ENCODE measurements at regions not wholly inside any gene's neighbourhood (a gene's known extent, or its start where the extent isn't known, plus 50 kb on each side); places are given as distances from the start of the nearest gene placed in this dataset.
"Not testable (repeated sequence)": the region's sequence is repeated elsewhere in the genome, so short reads cannot be mapped to it uniquely, and the experiment has no call there.

DNA sequence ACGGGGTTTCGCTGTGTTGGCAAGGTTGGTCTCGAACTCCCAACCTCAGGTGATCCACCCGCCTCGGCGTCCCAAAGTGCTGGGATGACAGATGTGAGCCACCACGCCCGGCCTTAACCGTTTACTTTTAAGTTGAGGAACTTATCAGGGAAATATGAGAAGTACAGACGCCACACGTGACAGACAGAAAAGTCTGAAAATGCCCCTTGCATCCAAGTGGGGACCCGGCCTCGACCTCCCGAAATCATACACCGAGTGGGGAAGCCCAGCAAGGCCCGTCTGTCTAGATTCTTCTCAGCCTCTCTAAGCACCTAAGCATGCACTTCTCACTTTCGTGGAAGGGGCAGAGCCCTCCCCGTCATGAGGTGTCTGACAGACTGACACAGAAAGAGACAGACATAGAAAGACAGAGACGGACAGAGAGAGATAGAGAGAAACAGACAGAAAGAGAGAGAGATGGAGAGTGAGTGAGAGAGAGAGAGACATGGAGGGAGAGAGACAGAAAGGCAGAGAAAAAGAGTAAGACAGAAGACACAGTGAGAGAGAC is 107.3 kb upstream of the ANKRD30BL start:
- Histone ChIP-seq H3K4me3 (replicated peaks; ENCODE audit: insufficient read depth, low read length) (no peak overlapping the region), H3K27me3 (ENCODE audit: insufficient read depth, poor library complexity, severe bottlenecking) (peaks cover 14% of the 10 kb centered on the region), H3K27ac (replicated peaks) (no peak overlapping the region)
- DNase-seq (ENCODE audit: low read depth in 1 of 2, low spot score in 1 of 2): no peak
- TF ChIP-seq GABPA (IDR thresholded peaks at IDR 0.05; ENCODE audit: low read depth): no peak
- TF ChIP-seq, protein P1, sequence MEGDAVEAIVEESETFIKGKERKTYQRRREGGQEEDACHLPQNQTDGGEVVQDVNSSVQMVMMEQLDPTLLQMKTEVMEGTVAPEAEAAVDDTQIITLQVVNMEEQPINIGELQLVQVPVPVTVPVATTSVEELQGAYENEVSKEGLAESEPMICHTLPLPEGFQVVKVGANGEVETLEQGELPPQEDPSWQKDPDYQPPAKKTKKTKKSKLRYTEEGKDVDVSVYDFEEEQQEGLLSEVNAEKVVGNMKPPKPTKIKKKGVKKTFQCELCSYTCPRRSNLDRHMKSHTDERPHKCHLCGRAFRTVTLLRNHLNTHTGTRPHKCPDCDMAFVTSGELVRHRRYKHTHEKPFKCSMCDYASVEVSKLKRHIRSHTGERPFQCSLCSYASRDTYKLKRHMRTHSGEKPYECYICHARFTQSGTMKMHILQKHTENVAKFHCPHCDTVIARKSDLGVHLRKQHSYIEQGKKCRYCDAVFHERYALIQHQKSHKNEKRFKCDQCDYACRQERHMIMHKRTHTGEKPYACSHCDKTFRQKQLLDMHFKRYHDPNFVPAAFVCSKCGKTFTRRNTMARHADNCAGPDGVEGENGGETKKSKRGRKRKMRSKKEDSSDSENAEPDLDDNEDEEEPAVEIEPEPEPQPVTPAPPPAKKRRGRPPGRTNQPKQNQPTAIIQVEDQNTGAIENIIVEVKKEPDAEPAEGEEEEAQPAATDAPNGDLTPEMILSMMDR (IDR thresholded peaks at IDR 0.05; ENCODE audit: insufficient read depth, low read length): no peak
- TF ChIP-seq, protein P2, sequence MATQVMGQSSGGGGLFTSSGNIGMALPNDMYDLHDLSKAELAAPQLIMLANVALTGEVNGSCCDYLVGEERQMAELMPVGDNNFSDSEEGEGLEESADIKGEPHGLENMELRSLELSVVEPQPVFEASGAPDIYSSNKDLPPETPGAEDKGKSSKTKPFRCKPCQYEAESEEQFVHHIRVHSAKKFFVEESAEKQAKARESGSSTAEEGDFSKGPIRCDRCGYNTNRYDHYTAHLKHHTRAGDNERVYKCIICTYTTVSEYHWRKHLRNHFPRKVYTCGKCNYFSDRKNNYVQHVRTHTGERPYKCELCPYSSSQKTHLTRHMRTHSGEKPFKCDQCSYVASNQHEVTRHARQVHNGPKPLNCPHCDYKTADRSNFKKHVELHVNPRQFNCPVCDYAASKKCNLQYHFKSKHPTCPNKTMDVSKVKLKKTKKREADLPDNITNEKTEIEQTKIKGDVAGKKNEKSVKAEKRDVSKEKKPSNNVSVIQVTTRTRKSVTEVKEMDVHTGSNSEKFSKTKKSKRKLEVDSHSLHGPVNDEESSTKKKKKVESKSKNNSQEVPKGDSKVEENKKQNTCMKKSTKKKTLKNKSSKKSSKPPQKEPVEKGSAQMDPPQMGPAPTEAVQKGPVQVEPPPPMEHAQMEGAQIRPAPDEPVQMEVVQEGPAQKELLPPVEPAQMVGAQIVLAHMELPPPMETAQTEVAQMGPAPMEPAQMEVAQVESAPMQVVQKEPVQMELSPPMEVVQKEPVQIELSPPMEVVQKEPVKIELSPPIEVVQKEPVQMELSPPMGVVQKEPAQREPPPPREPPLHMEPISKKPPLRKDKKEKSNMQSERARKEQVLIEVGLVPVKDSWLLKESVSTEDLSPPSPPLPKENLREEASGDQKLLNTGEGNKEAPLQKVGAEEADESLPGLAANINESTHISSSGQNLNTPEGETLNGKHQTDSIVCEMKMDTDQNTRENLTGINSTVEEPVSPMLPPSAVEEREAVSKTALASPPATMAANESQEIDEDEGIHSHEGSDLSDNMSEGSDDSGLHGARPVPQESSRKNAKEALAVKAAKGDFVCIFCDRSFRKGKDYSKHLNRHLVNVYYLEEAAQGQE (IDR thresholded peaks at IDR 0.05; ENCODE audit: insufficient replicate concordance, low read depth): no peak

DNA sequence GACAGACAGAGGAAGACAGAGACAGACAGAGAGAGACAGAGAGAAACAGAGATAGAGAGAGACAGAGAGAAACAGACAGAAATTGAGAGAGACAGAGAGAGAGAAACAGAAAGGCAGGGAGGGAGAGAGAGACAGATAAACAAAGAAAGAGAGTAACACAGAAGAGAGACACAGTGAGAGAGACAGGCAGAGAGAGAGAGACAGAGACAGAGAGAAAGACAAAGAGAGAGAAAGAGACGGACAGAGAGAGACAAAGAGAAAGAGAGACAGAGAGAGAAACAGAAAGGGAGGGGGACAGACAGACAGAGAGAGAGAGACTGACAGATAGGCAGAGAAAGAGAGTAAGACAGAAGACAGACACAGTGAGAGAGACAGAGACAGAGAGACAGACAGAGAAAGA is 108.5 kb upstream of the ANKRD30BL start:
- no peak overlapping the region for H3K27ac ChIP-seq (replicated peaks)
- TF ChIP-seq SPI1 (IDR thresholded peaks at IDR 0.05; ENCODE audit: borderline replicate concordance, low read depth) (no peak), GABPA (IDR thresholded peaks at IDR 0.05; ENCODE audit: low read depth) (no peak), POLR2AphosphoS5 (IDR thresholded peaks at IDR 0.05; ENCODE audit: low read depth) (no peak)
- TF ChIP-seq, protein P2 (IDR thresholded peaks at IDR 0.05; ENCODE audit: insufficient replicate concordance, low read depth): no peak
- TF ChIP-seq, protein P1 (IDR thresholded peaks at IDR 0.05; ENCODE audit: insufficient read depth, low read length): no peak
- peaks cover 14% of the 10 kb centered on the region for H3K27me3 ChIP-seq (ENCODE audit: insufficient read depth, poor library complexity, severe bottlenecking)
- no peak for DNase-seq (ENCODE audit: low read depth in 1 of 2, low spot score in 1 of 2)
- no peak overlapping the region for H3K4me3 ChIP-seq (replicated peaks; ENCODE audit: insufficient read depth, low read length)

DNA sequence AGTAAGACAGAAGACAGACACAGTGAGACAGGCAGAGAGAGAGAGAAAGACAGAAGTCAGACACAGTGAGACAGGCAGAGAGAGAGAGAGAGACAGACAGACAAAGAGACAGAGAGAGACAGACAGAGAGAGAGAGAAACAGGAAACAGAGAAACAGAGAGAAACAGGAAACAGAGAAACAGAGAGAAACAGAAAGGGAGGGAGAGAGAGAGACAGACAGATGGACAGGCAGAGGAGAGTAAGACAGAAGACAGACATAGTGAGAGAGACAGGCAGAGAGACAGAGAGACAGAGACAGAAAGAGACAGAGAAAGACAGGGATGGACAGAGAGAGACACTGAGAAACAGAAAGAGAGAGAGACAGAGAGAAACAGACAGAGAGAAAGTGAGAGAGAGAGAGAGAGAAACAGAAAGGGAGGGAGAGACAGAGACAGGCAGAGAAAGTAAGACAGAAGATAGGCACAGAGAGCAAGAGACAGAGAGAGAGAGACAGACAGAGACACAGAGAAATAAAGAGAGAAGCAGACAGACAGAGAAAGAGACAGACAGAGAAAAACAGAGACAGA is 109.3 kb upstream of the ANKRD30BL start:
- no peak overlapping the region for H3K4me3 ChIP-seq (replicated peaks; ENCODE audit: insufficient read depth, low read length)
- H3K27ac ChIP-seq (replicated peaks): no peak overlapping the region
- no peak for DNase-seq (ENCODE audit: low read depth in 1 of 2, low spot score in 1 of 2)
- no peak for TF ChIP-seq GABPA (IDR thresholded peaks at IDR 0.05; ENCODE audit: low read depth)
- TF ChIP-seq, protein P1 (IDR thresholded peaks at IDR 0.05; ENCODE audit: insufficient read depth, low read length): no peak
- H3K27me3 ChIP-seq (ENCODE audit: insufficient read depth, poor library complexity, severe bottlenecking): peaks cover 14% of the 10 kb centered on the region

DNA sequence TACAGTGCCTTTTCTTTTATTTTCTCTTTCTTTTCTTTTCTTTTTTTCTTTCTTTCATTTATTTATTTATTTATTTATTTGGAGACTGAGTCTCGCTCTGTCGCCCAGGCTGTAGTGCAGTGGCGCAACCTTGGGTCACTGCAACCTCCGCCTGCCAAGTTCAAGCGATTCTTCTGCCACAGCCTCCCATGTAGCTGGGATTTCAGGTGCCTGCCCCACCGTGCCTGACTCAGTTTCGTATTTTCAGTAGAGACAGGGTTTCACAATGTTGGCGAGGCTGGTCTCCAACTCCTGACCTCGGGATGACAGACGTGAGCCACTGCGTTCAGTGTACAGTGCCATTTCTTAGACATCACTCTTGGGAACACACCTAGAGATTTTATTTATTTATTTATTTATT is 110.0 kb upstream of the ANKRD30BL start:
- not testable (repeated sequence) for H3K4me3 ChIP-seq (replicated peaks; ENCODE audit: insufficient read depth, low read length); H3K27ac ChIP-seq (replicated peaks); DNase-seq (ENCODE audit: low read depth in 1 of 2, low spot score in 1 of 2)
- peaks cover 11% of the 10 kb centered on the region for H3K27me3 ChIP-seq (ENCODE audit: insufficient read depth, poor library complexity, severe bottlenecking)

All from HL-60 (cell line).